Retinal pigment epithelial cell (primary cell): ENCODE measurements at regions not wholly inside any gene's neighbourhood (a gene's known extent, or its start where the extent isn't known, plus 50 kb on each side); places are given as distances from the start of the nearest gene placed in this dataset.
"Not testable (repeated sequence)": the region's sequence is repeated elsewhere in the genome, so short reads cannot be mapped to it uniquely, and the experiment has no call there.

Source experiments
- DNase-seq: peaks from one replicate; pipeline ENCODE4 v3.0.0-alpha.2; 2010; ENCODE audit warnings: low read depth
- H3K4me3 ChIP-seq: 2 replicates; pipeline ENCODE4 v1.5.1; 2011; ENCODE audit warnings: mild to moderate bottlenecking, low read length, control low read depth, moderate library complexity
- CTCF ChIP-seq: conservative IDR thresholded peaks from 2 replicates; pipeline ENCODE4 v1.5.1; 2011; ENCODE audit warnings: low read depth, low read length, control low read depth, inconsistent platforms

- TF ChIP-seq CTCF, result no peak
- no peak overlapping the region for H3K4me3 ChIP-seq
- DNase-seq, result no peak
Measured at GRCh38 chr15:25596644-25597562, 158.1 kb upstream of the UBE3A start.

GRCh38 chr15:25587616-25588340 is 149.0 kb upstream of the UBE3A start:
- no peak overlapping the region for H3K4me3 ChIP-seq
- no peak for DNase-seq
- no peak for TF ChIP-seq CTCF

- no peak overlapping the region for H3K4me3 ChIP-seq
- no peak for TF ChIP-seq CTCF
- DNase-seq, result no peak
Measured at GRCh38 chr15:25582886-25583285, 144.1 kb upstream of the UBE3A start.

GRCh38 chr15:25579127-25579526 is 140.3 kb upstream of the UBE3A start:
- no peak for TF ChIP-seq CTCF
- DNase-seq, result no peak

GRCh38 chr15:25572191-25572590 is 133.4 kb upstream of the UBE3A start:
- H3K4me3 ChIP-seq, result no peak overlapping the region
- no peak for TF ChIP-seq CTCF
- DNase-seq, result no peak

More at GRCh38 chr15:25579127-25579526, 140.3 kb upstream of the UBE3A start:
- H3K4me3 ChIP-seq, result no peak overlapping the region

GRCh38 chr15:25568751-25569150 is 129.9 kb upstream of the UBE3A start:
- no peak for TF ChIP-seq CTCF
- DNase-seq, result no peak
- H3K4me3 ChIP-seq, result no peak overlapping the region

GRCh38 chr15:25566545-25566944 is 127.7 kb upstream of the UBE3A start:
- not testable (repeated sequence) for DNase-seq, H3K4me3 ChIP-seq
